Thyroid gland (tissue), 4 donors: ENCODE measurements at regions not wholly inside any gene's neighbourhood (a gene's known extent, or its start where the extent isn't known, plus 50 kb on each side); places are given as distances from the start of the nearest gene placed in this dataset.

Experiments used
- POLR2A ChIP-seq, 2 donors: fragments of 450-650 bp; IDR thresholded peaks; one replicate each; pipeline ENCODE4 v1.6.1; 2017; ENCODE audit warnings: antibody characterized with exemption in 2 of 2, mild to moderate bottlenecking in 2 of 2, moderate library complexity in 1 of 2
- TF ChIP-seq, protein P1 (sequence below), 6 experiments: fragments of 200-600 bp in 3 of 6; fragments of 450-650 bp in 3 of 6; sonication (generic) in 3 of 6; IDR thresholded peaks; one replicate each; pipeline ENCODE4 v1.5.1; 2016 to 2019; ENCODE audit warnings: antibody characterized with exemption in 6 of 6, mild to moderate bottlenecking in 2 of 6, inconsistent platforms in 1 of 6, moderate library complexity in 1 of 6

GRCh38 chr15:26395624-26396023, 377.2 kb downstream of the GABRB3 start:
- TF ChIP-seq, protein P1, sequence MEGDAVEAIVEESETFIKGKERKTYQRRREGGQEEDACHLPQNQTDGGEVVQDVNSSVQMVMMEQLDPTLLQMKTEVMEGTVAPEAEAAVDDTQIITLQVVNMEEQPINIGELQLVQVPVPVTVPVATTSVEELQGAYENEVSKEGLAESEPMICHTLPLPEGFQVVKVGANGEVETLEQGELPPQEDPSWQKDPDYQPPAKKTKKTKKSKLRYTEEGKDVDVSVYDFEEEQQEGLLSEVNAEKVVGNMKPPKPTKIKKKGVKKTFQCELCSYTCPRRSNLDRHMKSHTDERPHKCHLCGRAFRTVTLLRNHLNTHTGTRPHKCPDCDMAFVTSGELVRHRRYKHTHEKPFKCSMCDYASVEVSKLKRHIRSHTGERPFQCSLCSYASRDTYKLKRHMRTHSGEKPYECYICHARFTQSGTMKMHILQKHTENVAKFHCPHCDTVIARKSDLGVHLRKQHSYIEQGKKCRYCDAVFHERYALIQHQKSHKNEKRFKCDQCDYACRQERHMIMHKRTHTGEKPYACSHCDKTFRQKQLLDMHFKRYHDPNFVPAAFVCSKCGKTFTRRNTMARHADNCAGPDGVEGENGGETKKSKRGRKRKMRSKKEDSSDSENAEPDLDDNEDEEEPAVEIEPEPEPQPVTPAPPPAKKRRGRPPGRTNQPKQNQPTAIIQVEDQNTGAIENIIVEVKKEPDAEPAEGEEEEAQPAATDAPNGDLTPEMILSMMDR (IDR thresholded peaks at IDR 0.05), result no peak
- no peak for TF ChIP-seq POLR2A (IDR thresholded peaks at IDR 0.05)
